GM23248 (cell line): ENCODE measurements at regions not wholly inside any gene's neighbourhood (a gene's known extent, or its start where the extent isn't known, plus 50 kb on each side); places are given as distances from the start of the nearest gene placed in this dataset.

Source experiments
- DNase-seq: peaks from one replicate; pipeline ENCODE4 v3.0.0-alpha.2; 2015
- H2AFZ ChIP-seq: fragments of 200-600 bp; sonication (generic); 2 replicates; pipeline ENCODE4 v1.6.1; 2016; ENCODE audit warnings: antibody characterized with exemption
- H3F3A ChIP-seq: fragments of 200-600 bp; sonication (generic); 2 replicates; pipeline ENCODE4 v1.6.1; 2016; ENCODE audit warnings: mild to moderate bottlenecking, antibody characterized with exemption, mixed run types; ENCODE audit not compliant: insufficient read depth
- H3K27ac ChIP-seq: fragments of 200-600 bp; sonication (generic); 2 replicates; pipeline ENCODE4 v1.5.1; 2016; ENCODE audit warnings: mild to moderate bottlenecking
- H3K27me3 ChIP-seq: fragments of 200-600 bp; sonication (generic); replicated peaks from 2 replicates; pipeline ENCODE4 v1.6.1; 2016; ENCODE audit warnings: mild to moderate bottlenecking; ENCODE audit not compliant: insufficient read depth
- H3K36me3 ChIP-seq: fragments of 200-600 bp; sonication (generic); 2 replicates; pipeline ENCODE4 v1.6.1; 2016; ENCODE audit warnings: low read depth, mild to moderate bottlenecking
- H3K4me1 ChIP-seq: fragments of 200-600 bp; sonication (generic); 2 replicates; pipeline ENCODE4 v1.6.1; 2016; ENCODE audit warnings: mild to moderate bottlenecking; ENCODE audit not compliant: insufficient read depth
- H3K4me2 ChIP-seq: fragments of 200-600 bp; sonication (generic); one replicate; pipeline ENCODE4 v1.6.1; 2016; ENCODE audit warnings: mild to moderate bottlenecking; ENCODE audit not compliant: unreplicated experiment
- H3K4me3 ChIP-seq: fragments of 200-600 bp; sonication (generic); 2 replicates; pipeline ENCODE4 v1.5.1; 2016; ENCODE audit warnings: mild to moderate bottlenecking
- H3K79me2 ChIP-seq: fragments of 200-600 bp; sonication (generic); 2 replicates; pipeline ENCODE4 v1.6.1; 2016; ENCODE audit warnings: mild to moderate bottlenecking; ENCODE audit not compliant: insufficient read depth
- H3K9ac ChIP-seq: fragments of 200-600 bp; sonication (generic); 2 replicates; pipeline ENCODE4 v1.6.1; 2016; ENCODE audit warnings: mild to moderate bottlenecking
- H3K9me2 ChIP-seq: fragments of 200-600 bp; sonication (generic); 2 replicates; pipeline ENCODE4 v1.6.1; 2016; ENCODE audit warnings: mixed run types, mild to moderate bottlenecking, moderate library complexity; ENCODE audit not compliant: insufficient read depth
- H3K9me3 ChIP-seq: fragments of 200-600 bp; sonication (generic); one replicate; pipeline ENCODE4 v1.6.1; 2017; ENCODE audit warnings: low read depth
- H4K20me1 ChIP-seq: fragments of 200-600 bp; sonication (generic); 2 replicates; pipeline ENCODE4 v1.6.0; 2016; ENCODE audit not compliant: insufficient read depth
- EZH2 ChIP-seq: fragments of 200-600 bp; sonication (generic); IDR thresholded peaks from 2 replicates; pipeline ENCODE4 v1.6.1; 2018; ENCODE audit warnings: antibody characterized with exemption, mild to moderate bottlenecking; ENCODE audit not compliant: insufficient read depth, poor library complexity, severe bottlenecking
- EZH2phosphoT487 ChIP-seq: fragments of 200-600 bp; sonication (generic); IDR thresholded peaks from 2 replicates; pipeline ENCODE4 v1.6.1; 2018; ENCODE audit warnings: antibody characterized with exemption, moderate library complexity, mild to moderate bottlenecking, low read depth; ENCODE audit not compliant: insufficient read depth
- WGBS, 2 experiments: methylation state at CpG; one replicate each; pipeline ENCODE4 v1.1.6; 2015 to 2017; ENCODE audit warnings: low lambda C conversion rate in 2 of 2, low coverage in 1 of 2; ENCODE audit errors: missing lambda C conversion rate in 2 of 2; 5-methylcytosine and 5-hydroxymethylcytosine counted together
- in situ Hi-C: fragments of 300-500 bp; cut with MboI; formaldehyde crosslinking; loops from 2 replicates; pipeline ENCODE4 v1.15.0; 2020

GRCh38 chr6:23446469-23446967 lies 679.5 kb upstream of the NRSN1 start:
- TF ChIP-seq EZH2 = no peak
- TF ChIP-seq EZH2phosphoT487 = no peak
- H3K79me2 ChIP-seq = no peaks in the 10 kb centered on the region
- no peak overlapping the region for H3K4me3 ChIP-seq
- H3K27me3 ChIP-seq = no peaks in the 10 kb centered on the region
- DNase-seq = peak; percentile 60
- no peaks in the 10 kb centered on the region for H3K9me2 ChIP-seq
- no peaks in the 10 kb centered on the region for H3K36me3 ChIP-seq
- in situ Hi-C loops = no loop called here
- no peaks in the 10 kb centered on the region for H3K9me3 ChIP-seq
- H3K9ac ChIP-seq = no peak overlapping the region
- H3F3A ChIP-seq = no peaks in the 10 kb centered on the region
- no peak overlapping the region for H3K27ac ChIP-seq
- no peaks in the 10 kb centered on the region for H3K4me1 ChIP-seq
- WGBS, 2 experiments = 14 to 17% methylated on average over 4 of the region's 4 CpGs
- H3K4me2 ChIP-seq = no peak overlapping the region
- H4K20me1 ChIP-seq = no peaks in the 10 kb centered on the region
- H2AFZ ChIP-seq = no peak overlapping the region

DNA sequence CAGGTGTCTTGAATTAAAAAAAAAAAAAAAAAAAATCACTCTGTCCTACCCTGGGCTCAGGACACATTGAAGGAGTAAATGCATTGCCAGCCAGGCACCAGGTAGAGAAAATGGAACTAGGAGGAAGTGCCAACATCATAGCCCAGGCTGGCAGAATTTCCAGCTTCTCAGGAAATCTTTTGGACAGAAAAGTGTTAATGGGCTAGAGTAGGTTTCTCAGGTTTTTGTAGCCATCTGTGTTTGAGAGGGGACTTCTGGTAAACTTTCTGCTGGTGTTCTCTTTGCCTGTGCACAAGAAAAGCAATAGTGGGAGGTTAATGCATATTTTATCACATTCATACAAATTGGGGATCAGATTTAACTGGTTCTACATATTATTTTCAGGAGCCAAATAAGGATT lies 678.3 kb upstream of the NRSN1 start:
- no peak for TF ChIP-seq EZH2phosphoT487
- TF ChIP-seq EZH2 = no peak
- Histone ChIP-seq H3K9me3 (no peaks in the 10 kb centered on the region), H3K4me2 (no peak overlapping the region), H3K27me3 (no peaks in the 10 kb centered on the region), H3K4me3 (no peak overlapping the region), H3K27ac (no peak overlapping the region), H3K9ac (no peak overlapping the region), H4K20me1 (no peaks in the 10 kb centered on the region), H3K36me3 (no peaks in the 10 kb centered on the region), H3K9me2 (no peaks in the 10 kb centered on the region), H3K79me2 (no peaks in the 10 kb centered on the region), H3F3A (no peaks in the 10 kb centered on the region), H3K4me1 (no peaks in the 10 kb centered on the region), H2AFZ (no peak overlapping the region)
- no peak for DNase-seq
- in situ Hi-C loops = no loop called here

GRCh38 chr6:23448281-23448680 lies 677.7 kb upstream of the NRSN1 start:
- H3K9ac ChIP-seq = no peak overlapping the region
- H4K20me1 ChIP-seq = no peaks in the 10 kb centered on the region
- TF ChIP-seq EZH2phosphoT487 (no peak), EZH2 (no peak)
- H3K9me2 ChIP-seq = no peaks in the 10 kb centered on the region
- no peak overlapping the region for H3K4me3 ChIP-seq
- no peaks in the 10 kb centered on the region for H3F3A ChIP-seq
- H3K4me2 ChIP-seq = no peak overlapping the region
- no peak overlapping the region for H2AFZ ChIP-seq
- in situ Hi-C loops = no loop called here
- H3K79me2 ChIP-seq = no peaks in the 10 kb centered on the region
- 83 to 87% methylated on average over 2 of the region's 2 CpGs for WGBS, 2 experiments
- H3K27ac ChIP-seq = no peak overlapping the region
- H3K9me3 ChIP-seq = no peaks in the 10 kb centered on the region
- no peaks in the 10 kb centered on the region for H3K27me3 ChIP-seq
- no peak for DNase-seq
- no peaks in the 10 kb centered on the region for H3K36me3 ChIP-seq
- no peaks in the 10 kb centered on the region for H3K4me1 ChIP-seq

GRCh38 chr6:23454080-23454976 lies 671.7 kb upstream of the NRSN1 start:
- H3K9ac ChIP-seq = no peak overlapping the region
- DNase-seq = peak; percentile 16
- in situ Hi-C loops = no loop called here

More at GRCh38 chr6:23454080-23454976, 671.7 kb upstream of the NRSN1 start:
- Histone ChIP-seq H3K9me3 (no peaks in the 10 kb centered on the region), H2AFZ (no peak overlapping the region), H3K36me3 (no peaks in the 10 kb centered on the region), H3K4me1 (no peaks in the 10 kb centered on the region), H3F3A (no peaks in the 10 kb centered on the region), H4K20me1 (no peaks in the 10 kb centered on the region), H3K4me3 (no peak overlapping the region), H3K79me2 (no peaks in the 10 kb centered on the region), H3K4me2 (no peak overlapping the region), H3K9me2 (no peaks in the 10 kb centered on the region), H3K27me3 (no peaks in the 10 kb centered on the region), H3K27ac (no peak overlapping the region)
- TF ChIP-seq EZH2phosphoT487 = no peak
- no peak for TF ChIP-seq EZH2
- 25 to 26% methylated on average over 5 of the region's 5 CpGs for WGBS, 2 experiments
